ENCODE measurements at regions not wholly inside any gene's neighbourhood (a gene's known extent, or its start where the extent isn't known, plus 50 kb on each side); places are given as distances from the start of the nearest gene placed in this dataset.

DNA sequence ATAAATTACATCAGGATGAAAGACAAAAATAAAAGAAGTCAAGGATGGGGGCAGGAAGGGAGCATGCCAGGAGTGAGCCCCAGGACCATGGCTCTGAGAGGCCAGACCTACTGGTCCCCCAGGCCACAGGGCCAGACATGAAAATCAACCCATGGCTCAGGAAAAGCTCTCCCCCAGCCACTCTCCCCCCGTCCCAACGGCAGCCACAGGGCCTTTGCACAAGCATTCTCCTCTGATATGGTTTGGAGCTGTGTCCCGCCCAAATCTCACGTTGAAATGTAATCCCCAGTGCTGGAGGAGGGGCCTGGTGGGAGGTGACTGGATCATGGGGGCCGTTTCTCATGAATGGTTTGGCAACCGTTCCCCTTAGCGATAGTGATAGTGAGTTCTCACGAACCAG, 80.8 kb upstream of the ANO1 start:
- TF ChIP-seq CTCF (IDR thresholded peaks at IDR 0.05; ENCODE audit: unreplicated experiment) = no peak
- Mint-ChIP-seq H3K27ac (ENCODE audit: unreplicated experiment) (no peak overlapping the region), H3K4me3 (ENCODE audit: unreplicated experiment) (no peak overlapping the region), H3K27me3 (ENCODE audit: unreplicated experiment) (peaks cover 4% of the 10 kb centered on the region), H3K9me3 (ENCODE audit: unreplicated experiment) (no peaks in the 10 kb centered on the region), H3K4me1 (ENCODE audit: unreplicated experiment) (no peaks in the 10 kb centered on the region), H3K36me3 (ENCODE audit: low read depth, unreplicated experiment) (peaks cover 6% of the 10 kb centered on the region)
- no peak for DNase-seq (ENCODE audit: low spot score)

- no peak for DNase-seq (ENCODE audit: low spot score)
- no peaks in the 10 kb centered on the region for H3K4me1 Mint-ChIP-seq (ENCODE audit: unreplicated experiment)
- peaks cover 3% of the 10 kb centered on the region for H3K36me3 Mint-ChIP-seq (ENCODE audit: low read depth, unreplicated experiment)
- H3K27ac Mint-ChIP-seq (ENCODE audit: unreplicated experiment) = no peak overlapping the region
- H3K9me3 Mint-ChIP-seq (ENCODE audit: unreplicated experiment) = no peaks in the 10 kb centered on the region
- TF ChIP-seq CTCF (IDR thresholded peaks at IDR 0.05; ENCODE audit: unreplicated experiment) = no peak
- H3K27me3 Mint-ChIP-seq (ENCODE audit: unreplicated experiment) = peaks cover 3% of the 10 kb centered on the region
- no peak overlapping the region for H3K4me3 Mint-ChIP-seq (ENCODE audit: unreplicated experiment)
Measured at GRCh38 chr11:69999721-70000120, 78.4 kb upstream of the ANO1 start.

- Mint-ChIP-seq H3K27ac (ENCODE audit: unreplicated experiment) (no peak overlapping the region), H3K36me3 (ENCODE audit: low read depth, unreplicated experiment) (peaks cover 3% of the 10 kb centered on the region), H3K9me3 (ENCODE audit: unreplicated experiment) (no peaks in the 10 kb centered on the region), H3K4me1 (ENCODE audit: unreplicated experiment) (no peaks in the 10 kb centered on the region), H3K4me3 (ENCODE audit: unreplicated experiment) (no peak overlapping the region), H3K27me3 (ENCODE audit: unreplicated experiment) (peaks cover 3% of the 10 kb centered on the region)
- no peak for TF ChIP-seq CTCF (IDR thresholded peaks at IDR 0.05; ENCODE audit: unreplicated experiment)
- no peak for DNase-seq (ENCODE audit: low spot score)
Measured at GRCh38 chr11:70000228-70000627, 77.9 kb upstream of the ANO1 start.

DNA sequence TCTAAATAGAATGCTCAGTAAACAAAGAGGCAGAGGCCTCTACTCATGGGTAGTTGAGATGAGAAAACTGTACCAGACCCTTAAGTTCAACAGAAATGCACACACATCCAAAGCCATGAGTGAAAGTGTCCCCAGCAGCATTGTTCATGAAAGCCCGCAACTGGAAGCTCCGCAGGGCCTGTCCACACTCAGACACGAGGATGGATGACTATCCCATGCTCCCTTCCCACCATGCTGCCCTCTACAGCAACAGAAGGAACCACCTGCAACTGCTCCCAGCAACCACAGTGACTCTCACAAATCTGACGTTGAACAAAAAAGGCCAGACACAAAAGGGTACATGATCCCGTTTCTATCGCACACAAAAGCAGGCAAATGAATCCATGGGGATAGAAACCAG, 76.9 kb upstream of the ANO1 start:
- TF ChIP-seq CTCF (IDR thresholded peaks at IDR 0.05; ENCODE audit: unreplicated experiment) = no peak
- H3K4me3 Mint-ChIP-seq (ENCODE audit: unreplicated experiment) = no peak overlapping the region
- no peaks in the 10 kb centered on the region for H3K9me3 Mint-ChIP-seq (ENCODE audit: unreplicated experiment)
- DNase-seq (ENCODE audit: low spot score) = no peak
- H3K36me3 Mint-ChIP-seq (ENCODE audit: low read depth, unreplicated experiment) = peaks cover 3% of the 10 kb centered on the region
- H3K27ac Mint-ChIP-seq (ENCODE audit: unreplicated experiment) = no peak overlapping the region
- H3K4me1 Mint-ChIP-seq (ENCODE audit: unreplicated experiment) = no peaks in the 10 kb centered on the region
- H3K27me3 Mint-ChIP-seq (ENCODE audit: unreplicated experiment) = peaks cover 6% of the 10 kb centered on the region

GRCh38 chr11:70002433-70002832, 75.7 kb upstream of the ANO1 start:
- Mint-ChIP-seq H3K9me3 (ENCODE audit: unreplicated experiment) (no peaks in the 10 kb centered on the region), H3K36me3 (ENCODE audit: low read depth, unreplicated experiment) (peaks cover 3% of the 10 kb centered on the region), H3K4me1 (ENCODE audit: unreplicated experiment) (no peaks in the 10 kb centered on the region), H3K27me3 (ENCODE audit: unreplicated experiment) (peaks cover 7% of the 10 kb centered on the region), H3K27ac (ENCODE audit: unreplicated experiment) (no peak overlapping the region), H3K4me3 (ENCODE audit: unreplicated experiment) (no peak overlapping the region)
- no peak for DNase-seq (ENCODE audit: low spot score)
- no peak for TF ChIP-seq CTCF (IDR thresholded peaks at IDR 0.05; ENCODE audit: unreplicated experiment)
